K562 (cell line): ENCODE measurements at regions not wholly inside any gene's neighbourhood (a gene's known extent, or its start where the extent isn't known, plus 50 kb on each side); places are given as distances from the start of the nearest gene placed in this dataset.

Experiments used
- MTF1 ChIP-seq: fragments of 250-450 bp; sonication (Bioruptor Pico); IDR thresholded peaks from 2 replicates; pipeline ENCODE4 v1.9.0; 2021; ENCODE audit warnings: moderate library complexity, mild to moderate bottlenecking, inconsistent platforms, borderline replicate concordance
- NR3C1 ChIP-seq: sonication (generic); formaldehyde crosslinking; IDR thresholded peaks from 2 replicates; pipeline ENCODE4 v1.8.1; 2022; ENCODE audit warnings: missing genetic modification reagents
- NRF1 ChIP-seq, 2 experiments: fragments of 450-650 bp; IDR thresholded peaks in 1 of 2; conservative IDR thresholded peaks in 1 of 2; 2 replicates each; pipeline ENCODE4 v1.6.1; 2014; ENCODE audit warnings: mild to moderate bottlenecking in 2 of 2
- POLR2AphosphoS5 ChIP-seq: IDR thresholded peaks from 2 replicates; pipeline ENCODE4 v1.6.1; 2011; ENCODE audit warnings: mild to moderate bottlenecking, low read depth, low read length, moderate library complexity; ENCODE audit not compliant: control insufficient read depth, insufficient read depth
- RNF2 ChIP-seq: sonication (generic); IDR thresholded peaks from 2 replicates; pipeline ENCODE4 v1.6.1; 2016
- SRF ChIP-seq, 2 experiments: fragments of 250-450, 450-650 bp in 1 of 2; sonication (Bioruptor Pico) in 1 of 2; sonication (generic) in 1 of 2; formaldehyde crosslinking; IDR thresholded peaks; 2 replicates each; pipeline versions ENCODE4 v1.5.0 to v1.5.1; 2020 to 2022; ENCODE audit warnings: mild to moderate bottlenecking in 1 of 2, missing genetic modification reagents in 1 of 2
- TF ChIP-seq, protein P1 (sequence below): fragments of 450-650 bp; IDR thresholded peaks from 2 replicates; pipeline ENCODE4 v1.7.1; 2018; ENCODE audit warnings: mild to moderate bottlenecking, low read depth; ENCODE audit not compliant: partially characterized antibody
- TF ChIP-seq, protein P2 (sequence below): sonication (generic); formaldehyde crosslinking; IDR thresholded peaks from 2 replicates; pipeline ENCODE4 v1.9.0; 2022; ENCODE audit warnings: mild to moderate bottlenecking, missing genetic modification reagents

DNA sequence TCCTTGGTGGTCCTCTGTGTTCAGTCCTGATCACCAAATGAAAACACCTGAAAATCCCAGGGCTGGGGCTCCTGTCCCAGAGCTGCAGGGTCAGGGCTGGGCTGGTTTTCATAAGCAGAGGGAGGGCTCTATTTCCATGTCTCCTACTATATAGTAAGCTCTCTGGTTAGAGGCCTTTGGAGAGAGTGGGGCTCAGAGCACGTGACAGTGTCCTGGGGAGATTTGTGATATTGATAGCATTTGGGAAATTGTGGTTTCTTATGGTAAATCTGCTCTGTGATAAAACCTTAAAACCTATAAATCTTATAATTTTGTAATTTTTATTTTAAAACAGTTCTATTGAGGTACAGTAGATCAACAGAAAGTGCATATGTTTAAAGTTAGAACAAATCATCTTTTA, 1202.2 kb downstream of the TMEM121 start:
- TF ChIP-seq SRF (CRISPR knock-in tag; IDR thresholded peaks at IDR 0.05), result no peak
- no peak for TF ChIP-seq MTF1 (CRISPR knock-in tag)
- TF ChIP-seq NR3C1 (CRISPR knock-in tag), result no peak
- no peak for TF ChIP-seq POLR2AphosphoS5
- TF ChIP-seq, protein P1, sequence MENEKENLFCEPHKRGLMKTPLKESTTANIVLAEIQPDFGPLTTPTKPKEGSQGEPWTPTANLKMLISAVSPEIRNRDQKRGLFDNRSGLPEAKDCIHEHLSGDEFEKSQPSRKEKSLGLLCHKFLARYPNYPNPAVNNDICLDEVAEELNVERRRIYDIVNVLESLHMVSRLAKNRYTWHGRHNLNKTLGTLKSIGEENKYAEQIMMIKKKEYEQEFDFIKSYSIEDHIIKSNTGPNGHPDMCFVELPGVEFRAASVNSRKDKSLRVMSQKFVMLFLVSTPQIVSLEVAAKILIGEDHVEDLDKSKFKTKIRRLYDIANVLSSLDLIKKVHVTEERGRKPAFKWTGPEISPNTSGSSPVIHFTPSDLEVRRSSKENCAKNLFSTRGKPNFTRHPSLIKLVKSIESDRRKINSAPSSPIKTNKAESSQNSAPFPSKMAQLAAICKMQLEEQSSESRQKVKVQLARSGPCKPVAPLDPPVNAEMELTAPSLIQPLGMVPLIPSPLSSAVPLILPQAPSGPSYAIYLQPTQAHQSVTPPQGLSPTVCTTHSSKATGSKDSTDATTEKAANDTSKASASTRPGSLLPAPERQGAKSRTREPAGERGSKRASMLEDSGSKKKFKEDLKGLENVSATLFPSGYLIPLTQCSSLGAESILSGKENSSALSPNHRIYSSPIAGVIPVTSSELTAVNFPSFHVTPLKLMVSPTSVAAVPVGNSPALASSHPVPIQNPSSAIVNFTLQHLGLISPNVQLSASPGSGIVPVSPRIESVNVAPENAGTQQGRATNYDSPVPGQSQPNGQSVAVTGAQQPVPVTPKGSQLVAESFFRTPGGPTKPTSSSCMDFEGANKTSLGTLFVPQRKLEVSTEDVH, result no peak
- TF ChIP-seq RNF2, result no peak
- TF ChIP-seq NRF1 (conservative IDR thresholded peaks at IDR 0.05 in 1 of 2, IDR thresholded peaks at IDR 0.05 in 1 of 2), result no peak
- TF ChIP-seq, protein P2, sequence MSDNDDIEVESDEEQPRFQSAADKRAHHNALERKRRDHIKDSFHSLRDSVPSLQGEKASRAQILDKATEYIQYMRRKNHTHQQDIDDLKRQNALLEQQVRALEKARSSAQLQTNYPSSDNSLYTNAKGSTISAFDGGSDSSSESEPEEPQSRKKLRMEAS (CRISPR knock-in tag), result no peak
